MCF 10A (cell line): ENCODE measurements at regions not wholly inside any gene's neighbourhood (a gene's known extent, or its start where the extent isn't known, plus 50 kb on each side); places are given as distances from the start of the nearest gene placed in this dataset.

Source experiments
- BruUV-seq: library from RNA; stranded (reverse); fragments of 400-500 nt; replicated peaks from 2 replicates; lab custom pipeline; 2021; lab: Mats Ljungman, UMichigan
- CTCF ChIA-PET: fragments of 300-600 bp; sonication (Branson Sonifier 250); formaldehyde crosslinking; extraction: SDS; loops from one replicate; lab custom pipeline; 2021; ENCODE audit warnings: antibody characterized with exemption, inconsistent platforms; lab: Yijun Ruan, JAX
- POLR2A ChIA-PET: fragments of 300-600, 350-650 bp; sonication (Branson Sonifier 250); formaldehyde crosslinking; extraction: SDS; loops from one replicate; lab custom pipeline; 2020; ENCODE audit warnings: antibody characterized with exemption, inconsistent platforms; lab: Yijun Ruan, JAX
- DNase-seq: peaks from one replicate; pipeline ENCODE4 v3.0.0-alpha.2; 2018; ENCODE audit not compliant: unreplicated experiment
- H3K27ac Mint-ChIP-seq: one replicate; pipeline ENCODE4 v1.8.0; 2022; ENCODE audit warnings: mild to moderate bottlenecking, low read depth, mixed read lengths; ENCODE audit not compliant: unreplicated experiment
- H3K27me3 Mint-ChIP-seq: one replicate; pipeline ENCODE4 v1.8.0; 2022; ENCODE audit warnings: mixed read lengths; ENCODE audit not compliant: insufficient read depth, unreplicated experiment
- H3K36me3 Mint-ChIP-seq: one replicate; pipeline ENCODE4 v1.8.0; 2022; ENCODE audit warnings: mild to moderate bottlenecking, moderate library complexity, mixed read lengths; ENCODE audit not compliant: insufficient read depth, unreplicated experiment
- H3K4me1 Mint-ChIP-seq: one replicate; pipeline ENCODE4 v1.8.0; 2022; ENCODE audit warnings: mixed read lengths; ENCODE audit not compliant: insufficient read depth, unreplicated experiment
- H3K4me3 Mint-ChIP-seq: one replicate; pipeline ENCODE4 v1.8.0; 2022; ENCODE audit warnings: mild to moderate bottlenecking, moderate library complexity, mixed read lengths; ENCODE audit not compliant: unreplicated experiment
- H3K9me3 Mint-ChIP-seq: one replicate; pipeline ENCODE4 v1.8.0; 2022; ENCODE audit warnings: mixed read lengths; ENCODE audit not compliant: unreplicated experiment
- intact Hi-C: fragments of 100-400 bp; cut with micrococcal nuclease; formaldehyde crosslinking; loops from 2 replicates; pipeline ENCODE4 v1.14.1; 2022
- TF ChIP-seq, protein P1 (sequence below): fragments of 200-600 bp; IDR thresholded peaks from one replicate; pipeline ENCODE4 v1.8.0; 2022; ENCODE audit warnings: antibody characterized with exemption, mild to moderate bottlenecking; ENCODE audit not compliant: unreplicated experiment

DNA sequence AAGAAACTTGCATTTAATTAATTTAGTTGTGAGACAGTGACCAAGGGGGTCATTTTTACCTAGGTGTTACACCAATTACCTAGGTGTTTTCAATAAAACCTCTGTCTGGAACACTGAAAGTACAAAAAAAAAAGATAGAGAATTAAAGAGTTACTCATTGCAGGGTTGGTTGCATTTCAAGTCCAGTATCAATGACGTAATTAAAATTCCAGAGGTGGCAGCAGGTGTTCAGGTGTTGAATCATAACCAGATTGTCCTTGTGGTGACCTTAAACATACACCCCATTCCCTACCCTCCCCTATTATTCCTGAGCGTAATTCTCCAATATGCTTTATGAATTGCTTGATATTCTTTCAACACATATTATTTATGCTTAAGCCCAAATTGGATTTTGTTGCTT, 352.0 kb upstream of the SLC8A1 start:
- H3K27ac Mint-ChIP-seq, result no peak overlapping the region
- H3K4me1 Mint-ChIP-seq, result no peaks in the 10 kb centered on the region
- no TSS peak for BruUV-seq
- no peak for DNase-seq
- intact Hi-C loops, result no loop called here
- H3K27me3 Mint-ChIP-seq, result peaks cover 15% of the 10 kb centered on the region
- H3K9me3 Mint-ChIP-seq, result no peaks in the 10 kb centered on the region
- ChIA-PET POLR2A (no interaction called here), CTCF (interaction anchor here (0.6 kb wide), 1 partner anchor 165 kb away, joined by 3 read pairs; no protein-coding TSS in a partner anchor)
- H3K36me3 Mint-ChIP-seq, result no peaks in the 10 kb centered on the region
- TF ChIP-seq, protein P1, sequence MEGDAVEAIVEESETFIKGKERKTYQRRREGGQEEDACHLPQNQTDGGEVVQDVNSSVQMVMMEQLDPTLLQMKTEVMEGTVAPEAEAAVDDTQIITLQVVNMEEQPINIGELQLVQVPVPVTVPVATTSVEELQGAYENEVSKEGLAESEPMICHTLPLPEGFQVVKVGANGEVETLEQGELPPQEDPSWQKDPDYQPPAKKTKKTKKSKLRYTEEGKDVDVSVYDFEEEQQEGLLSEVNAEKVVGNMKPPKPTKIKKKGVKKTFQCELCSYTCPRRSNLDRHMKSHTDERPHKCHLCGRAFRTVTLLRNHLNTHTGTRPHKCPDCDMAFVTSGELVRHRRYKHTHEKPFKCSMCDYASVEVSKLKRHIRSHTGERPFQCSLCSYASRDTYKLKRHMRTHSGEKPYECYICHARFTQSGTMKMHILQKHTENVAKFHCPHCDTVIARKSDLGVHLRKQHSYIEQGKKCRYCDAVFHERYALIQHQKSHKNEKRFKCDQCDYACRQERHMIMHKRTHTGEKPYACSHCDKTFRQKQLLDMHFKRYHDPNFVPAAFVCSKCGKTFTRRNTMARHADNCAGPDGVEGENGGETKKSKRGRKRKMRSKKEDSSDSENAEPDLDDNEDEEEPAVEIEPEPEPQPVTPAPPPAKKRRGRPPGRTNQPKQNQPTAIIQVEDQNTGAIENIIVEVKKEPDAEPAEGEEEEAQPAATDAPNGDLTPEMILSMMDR, result no peak
- H3K4me3 Mint-ChIP-seq, result no peak overlapping the region

DNA sequence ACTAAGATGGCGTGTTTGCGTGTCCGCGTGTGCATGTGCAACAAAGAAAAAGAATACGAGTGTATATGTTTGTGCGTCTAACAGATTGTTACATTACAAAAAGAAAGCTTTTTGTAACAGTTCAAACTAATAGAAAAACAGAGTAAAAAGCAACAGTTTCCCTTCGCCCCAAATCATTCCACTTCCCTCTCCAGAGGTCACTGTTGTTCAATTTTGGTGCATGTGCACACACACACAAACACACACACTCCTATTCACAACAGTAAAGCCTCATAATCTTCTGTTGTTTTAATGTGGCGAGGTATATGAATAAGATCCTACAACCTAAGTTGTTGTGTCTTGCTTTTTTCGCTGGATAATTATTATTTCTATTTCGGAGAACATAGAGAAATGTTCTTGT, 357.3 kb upstream of the SLC8A1 start:
- no peak for DNase-seq
- no peaks in the 10 kb centered on the region for H3K36me3 Mint-ChIP-seq
- no peaks in the 10 kb centered on the region for H3K9me3 Mint-ChIP-seq
- intact Hi-C loops, result no loop called here
- POLR2A ChIA-PET, result no interaction called here
- no TSS peak for BruUV-seq
- no peak overlapping the region for H3K27ac Mint-ChIP-seq
- H3K27me3 Mint-ChIP-seq, result peaks cover 15% of the 10 kb centered on the region
- no peaks in the 10 kb centered on the region for H3K4me1 Mint-ChIP-seq
- TF ChIP-seq, protein P1, result no peak
- H3K4me3 Mint-ChIP-seq, result no peak overlapping the region
- CTCF ChIA-PET, result no interaction called here

DNA sequence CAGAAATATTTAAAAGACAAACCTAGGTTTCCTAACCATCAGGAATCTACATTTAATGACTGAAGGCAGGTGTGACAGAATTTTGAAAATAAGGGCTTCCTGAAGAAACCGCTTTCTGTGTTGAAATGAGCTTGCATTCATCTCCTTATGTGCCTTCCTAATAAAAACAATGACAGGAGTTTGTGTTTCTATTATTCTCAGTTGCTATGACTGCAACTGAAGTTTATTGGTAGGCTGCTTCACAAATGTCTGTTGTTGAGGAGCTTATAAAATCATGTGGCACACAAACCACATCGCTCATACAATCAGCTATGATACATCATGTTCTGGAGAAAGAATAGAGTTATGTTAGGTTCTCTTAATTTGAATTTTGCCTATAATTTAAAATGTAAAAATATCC, 362.7 kb upstream of the SLC8A1 start:
- no peaks in the 10 kb centered on the region for H3K36me3 Mint-ChIP-seq
- TF ChIP-seq, protein P1, result no peak
- no peak for DNase-seq
- no peaks in the 10 kb centered on the region for H3K27me3 Mint-ChIP-seq
- intact Hi-C loops, result no loop called here
- no peak overlapping the region for H3K4me3 Mint-ChIP-seq
- H3K9me3 Mint-ChIP-seq, result no peaks in the 10 kb centered on the region
- BruUV-seq, result no TSS peak
- H3K27ac Mint-ChIP-seq, result no peak overlapping the region
- H3K4me1 Mint-ChIP-seq, result no peaks in the 10 kb centered on the region
- ChIA-PET POLR2A (interaction anchor here (0.6 kb wide), 1 partner anchor 440 kb away, joined by 3 read pairs; no protein-coding TSS in a partner anchor), CTCF (interaction anchor here (0.6 kb wide), 1 partner anchor 901 kb away, joined by 3 read pairs; no protein-coding TSS in a partner anchor)

DNA sequence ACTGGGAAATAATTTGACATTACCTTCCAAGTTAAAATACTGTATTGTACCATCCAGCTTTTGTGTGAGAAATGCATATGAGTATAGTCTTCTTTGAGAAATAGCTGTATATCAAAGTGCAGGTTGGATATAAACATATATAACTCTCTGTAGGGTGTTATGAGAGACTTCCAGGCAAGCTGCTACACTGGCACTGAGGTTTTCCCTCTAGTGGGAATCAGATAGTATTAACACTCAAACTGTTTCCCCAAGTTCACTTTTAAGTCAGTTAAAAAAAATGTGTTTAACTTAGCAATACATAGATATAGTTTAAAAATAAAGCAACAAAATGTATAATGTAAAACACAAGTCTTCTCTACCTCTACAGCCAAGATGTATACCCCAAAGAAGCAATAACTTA, 368.4 kb upstream of the SLC8A1 start:
- ChIA-PET POLR2A (no interaction called here), CTCF (interaction anchor here (0.9 kb wide), 1 partner anchor 20 kb away, joined by 4 read pairs; no protein-coding TSS in a partner anchor)
- Mint-ChIP-seq H3K36me3 (no peaks in the 10 kb centered on the region), H3K27ac (no peak overlapping the region), H3K27me3 (no peaks in the 10 kb centered on the region), H3K9me3 (no peaks in the 10 kb centered on the region), H3K4me3 (peak overlapping the region; percentile 46), H3K4me1 (no peaks in the 10 kb centered on the region)
- no TSS peak for BruUV-seq
- intact Hi-C loops, result no loop called here
- peak; percentile 30 for DNase-seq
- TF ChIP-seq, protein P1, result peak; percentile 20
